ENCODE measurements at regions not wholly inside any gene's neighbourhood (a gene's known extent, or its start where the extent isn't known, plus 50 kb on each side); places are given as distances from the start of the nearest gene placed in this dataset.
"Not testable (repeated sequence)": the region's sequence is repeated elsewhere in the genome, so short reads cannot be mapped to it uniquely, and the experiment has no call there.

DNA sequence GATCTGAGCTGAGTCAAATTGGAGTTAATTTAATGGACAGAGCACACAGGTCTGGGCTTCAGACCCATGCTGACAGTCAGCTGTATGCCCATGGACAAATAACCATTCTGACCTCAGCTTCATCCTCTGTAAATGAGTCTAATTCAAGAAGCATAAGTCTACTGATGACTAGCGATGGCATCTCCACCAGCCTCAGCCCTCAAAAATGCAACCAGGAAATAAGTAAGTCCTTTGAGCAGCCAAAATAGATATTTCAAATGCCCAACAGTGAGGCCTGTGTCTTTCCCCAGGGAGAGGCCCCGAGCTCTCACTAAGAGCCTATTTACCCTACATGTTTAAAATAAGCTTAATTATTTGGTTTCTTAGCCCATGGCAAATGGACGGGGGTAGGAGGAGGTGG lies 114.2 kb upstream of the MTHFD1L start:
- H3K4me3 ChIP-seq (ENCODE audit: low read length), result no peak overlapping the region
- peak; percentile 46 for DNase-seq (ENCODE audit: low read depth)
- no peak for TF ChIP-seq CTCF (IDR thresholded peaks at IDR 0.05; ENCODE audit: insufficient read depth, low read depth, low read length, missing control alignments)

- peak; percentile 44 for DNase-seq (ENCODE audit: low read depth)
- no peak overlapping the region for H3K4me3 ChIP-seq (ENCODE audit: low read length)
- TF ChIP-seq CTCF (IDR thresholded peaks at IDR 0.05; ENCODE audit: insufficient read depth, low read depth, low read length, missing control alignments), result no peak
Measured at GRCh38 chr6:150752409-150752808, 113.1 kb upstream of the MTHFD1L start.

DNA sequence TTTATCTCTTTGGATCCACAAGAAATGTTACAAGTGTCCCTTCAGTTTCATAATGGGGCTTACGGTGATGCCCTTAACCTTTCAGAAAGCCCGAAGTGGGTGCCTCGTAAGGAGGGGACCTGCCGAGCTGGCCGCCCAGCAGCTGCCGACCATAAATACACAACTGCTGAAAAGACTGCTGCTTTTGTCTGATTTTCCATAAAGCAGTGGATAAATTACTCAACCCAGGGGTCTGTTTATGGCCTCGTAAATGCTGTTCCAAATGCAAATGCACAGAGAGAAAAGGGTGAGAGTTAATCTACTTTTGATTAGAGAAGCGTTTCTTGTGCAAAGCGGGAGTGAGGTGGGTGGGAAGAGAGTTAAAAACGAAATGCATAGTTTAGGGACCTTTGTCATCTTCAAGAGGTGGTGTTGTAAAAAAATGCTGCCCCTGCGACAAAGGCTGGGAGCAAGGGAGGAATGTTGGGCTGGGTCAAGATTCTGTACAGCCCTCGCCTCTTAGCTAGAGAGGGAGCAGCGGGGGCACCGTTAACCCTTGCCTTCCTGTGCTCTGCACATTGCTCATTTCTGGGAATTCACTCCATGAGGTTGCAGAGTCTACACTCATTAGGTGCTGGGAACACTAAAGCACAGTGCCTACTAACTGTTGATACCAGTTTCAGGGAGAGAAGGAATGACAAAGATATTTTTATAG lies 112.0 kb upstream of the MTHFD1L start:
- no peak for DNase-seq (ENCODE audit: low read depth)
- no peak overlapping the region for H3K4me3 ChIP-seq (ENCODE audit: low read length)
- TF ChIP-seq CTCF (IDR thresholded peaks at IDR 0.05; ENCODE audit: insufficient read depth, low read depth, low read length, missing control alignments), result no peak

DNA sequence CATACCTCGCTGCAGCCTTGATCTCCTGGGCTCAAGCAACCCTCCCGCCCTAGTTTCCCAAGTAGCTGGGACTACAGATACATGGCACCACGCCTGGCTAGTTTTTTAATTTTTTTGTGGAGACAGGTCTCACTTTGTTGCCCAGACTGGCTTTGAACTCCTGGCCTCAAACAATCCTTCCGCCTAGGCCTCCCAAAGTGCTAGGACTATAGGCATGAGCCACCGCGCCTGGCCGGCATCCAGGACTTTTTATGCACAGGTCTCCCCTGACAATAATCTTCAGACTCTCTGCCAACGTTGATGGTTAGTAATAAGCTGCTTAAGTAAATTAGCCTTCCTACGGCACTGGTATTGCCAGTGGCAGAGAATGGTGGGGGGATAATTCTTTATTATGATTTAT lies 110.5 kb upstream of the MTHFD1L start:
- DNase-seq (ENCODE audit: low read depth), result no peak
- H3K4me3 ChIP-seq (ENCODE audit: low read length), result no peak overlapping the region

GRCh38 chr6:150755524-150755923 lies 110.0 kb upstream of the MTHFD1L start:
- DNase-seq (ENCODE audit: low read depth), result no peak
- no peak for TF ChIP-seq CTCF (IDR thresholded peaks at IDR 0.05; ENCODE audit: insufficient read depth, low read depth, low read length, missing control alignments)
- no peak overlapping the region for H3K4me3 ChIP-seq (ENCODE audit: low read length)

More for the DNA sequence above, 110.5 kb upstream of the MTHFD1L start:
- no peak for TF ChIP-seq CTCF (IDR thresholded peaks at IDR 0.05; ENCODE audit: insufficient read depth, low read depth, low read length, missing control alignments)

DNA sequence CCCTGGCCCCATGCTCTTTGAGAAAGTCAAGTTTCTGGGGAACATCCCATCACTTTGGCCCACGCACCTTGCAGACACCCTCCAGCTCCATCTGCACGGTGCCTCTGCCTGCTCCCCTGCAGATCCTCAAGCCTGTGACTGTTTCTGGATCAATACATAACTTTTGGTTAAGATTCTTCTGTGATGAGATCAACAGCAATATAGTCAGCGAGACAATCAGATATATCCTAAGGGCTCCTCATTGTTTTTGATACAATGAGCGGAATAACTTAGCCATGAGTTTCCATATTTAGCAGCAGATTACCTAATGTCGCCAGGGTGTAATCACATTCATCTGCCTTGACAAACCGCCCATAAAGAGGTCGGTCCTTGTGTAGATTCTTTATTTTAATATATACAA lies 109.3 kb upstream of the MTHFD1L start:
- no peak for DNase-seq (ENCODE audit: low read depth)
- TF ChIP-seq CTCF (IDR thresholded peaks at IDR 0.05; ENCODE audit: insufficient read depth, low read depth, low read length, missing control alignments), result no peak
- H3K4me3 ChIP-seq (ENCODE audit: low read length), result no peak overlapping the region

DNA sequence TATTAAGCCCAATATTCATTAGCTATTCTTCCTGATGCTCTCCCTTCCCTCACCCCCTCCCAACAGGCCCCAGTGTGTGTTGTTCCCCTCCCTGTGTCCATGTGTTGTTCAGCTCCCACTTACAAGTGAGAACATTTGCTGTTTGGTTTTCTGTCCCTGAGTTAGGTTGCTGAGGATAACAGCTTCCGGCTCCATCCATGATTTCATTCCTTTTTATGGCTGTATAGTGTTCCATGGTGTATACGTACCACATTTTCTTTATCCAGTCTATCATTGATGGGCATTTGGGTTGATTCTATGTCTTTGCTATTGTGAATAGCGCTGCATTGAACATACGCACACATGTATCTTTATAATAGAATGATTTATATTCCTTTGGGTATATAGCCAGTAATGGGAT lies 107.7 kb upstream of the MTHFD1L start:
- H3K4me3 ChIP-seq (ENCODE audit: low read length); DNase-seq (ENCODE audit: low read depth): not testable (repeated sequence)
